Stimulated activated CD8-positive, alpha-beta memory T cell treated with anti-CD3 and anti-CD28 coated beads, Interleukin-7, amount 100 ng/mL, for 4 hours (primary cell): ENCODE measurements at regions not wholly inside any gene's neighbourhood (a gene's known extent, or its start where the extent isn't known, plus 50 kb on each side); places are given as distances from the start of the nearest gene placed in this dataset.

Experiments used
- DNase-seq, 2 donors: peaks; one replicate each; pipeline ENCODE4 v3.0.0-alpha.2; 2020; ENCODE audit warnings: low read depth in 2 of 2

DNA sequence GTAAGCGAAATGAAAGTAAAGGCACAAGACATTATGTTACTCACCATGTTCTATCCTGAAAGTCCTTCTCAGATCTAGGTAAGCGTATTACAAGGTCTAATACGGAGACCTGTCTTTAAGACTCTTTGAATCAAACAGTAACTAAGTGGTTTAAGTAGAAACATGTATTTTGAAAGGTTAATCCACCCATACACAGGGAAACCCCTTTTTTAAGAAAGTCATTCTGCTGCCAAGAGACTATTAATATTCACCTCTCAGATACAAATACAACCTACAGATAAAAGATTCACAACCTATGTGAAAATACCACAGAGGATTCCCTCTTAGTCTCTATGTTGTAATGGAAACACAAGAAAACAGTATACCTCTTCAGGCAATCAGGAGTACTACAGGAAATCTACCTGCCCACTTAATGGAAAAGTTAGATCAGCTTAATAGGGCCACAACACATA, 63.2 kb upstream of the TNIP3 start:
- no peak for DNase-seq

DNA sequence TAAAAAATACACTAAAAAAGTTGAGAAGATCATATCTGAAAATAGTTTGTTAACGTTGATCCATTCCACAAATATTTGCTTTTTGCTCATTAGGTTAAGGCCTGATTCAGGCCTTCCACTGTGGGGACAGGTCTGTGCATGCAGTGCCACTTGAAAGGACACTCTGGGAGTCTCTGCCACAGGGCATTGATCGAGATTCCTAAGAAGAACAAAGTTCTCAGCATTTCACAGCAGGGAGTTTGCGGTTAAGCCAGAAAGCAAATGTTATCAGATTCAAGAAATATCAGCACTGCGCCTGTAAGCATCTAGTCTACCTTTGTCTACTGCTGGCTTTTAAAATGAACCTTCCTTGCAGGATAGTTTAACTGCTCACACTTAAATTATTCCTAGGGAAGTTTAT, 62.2 kb upstream of the TNIP3 start:
- DNase-seq, result no peak

DNA sequence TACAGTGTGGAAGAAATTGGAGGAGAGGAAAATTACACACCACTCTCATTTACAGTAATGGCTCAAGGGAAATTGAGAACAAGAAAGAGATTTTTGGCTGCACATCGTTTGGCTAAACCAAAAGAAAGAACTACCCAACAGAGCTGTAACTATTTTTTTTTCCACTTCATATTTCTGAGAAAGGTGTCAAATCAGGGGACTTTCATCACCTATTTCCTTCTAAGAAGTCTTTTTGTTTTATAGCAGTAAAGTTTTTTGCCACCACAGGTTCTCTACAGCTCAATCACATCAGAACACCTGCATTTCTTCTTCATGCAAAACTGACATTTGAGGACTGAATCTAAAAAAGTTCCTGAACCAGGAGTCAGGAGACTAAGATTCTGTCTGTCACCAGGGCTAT, 57.5 kb upstream of the TNIP3 start:
- DNase-seq, result no peak

DNA sequence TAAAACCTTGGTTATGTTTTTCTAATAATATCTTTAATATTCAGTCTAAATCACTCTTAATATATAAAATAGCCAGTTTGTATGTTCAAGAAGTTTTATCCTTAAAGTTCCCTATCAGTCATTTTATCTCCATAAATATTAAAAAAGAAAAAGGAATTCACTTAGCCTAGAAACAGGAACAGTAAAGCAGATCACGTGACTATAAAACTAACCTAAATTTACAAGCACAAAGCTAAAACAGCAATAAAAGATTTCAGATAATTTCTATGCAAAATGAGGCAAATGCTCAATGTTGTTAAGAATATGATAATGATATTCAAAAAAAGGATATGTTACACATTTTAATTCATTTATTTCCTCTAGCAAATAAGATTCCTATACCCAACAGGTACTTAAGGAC, 57.1 kb upstream of the TNIP3 start:
- DNase-seq, result no peak

DNA sequence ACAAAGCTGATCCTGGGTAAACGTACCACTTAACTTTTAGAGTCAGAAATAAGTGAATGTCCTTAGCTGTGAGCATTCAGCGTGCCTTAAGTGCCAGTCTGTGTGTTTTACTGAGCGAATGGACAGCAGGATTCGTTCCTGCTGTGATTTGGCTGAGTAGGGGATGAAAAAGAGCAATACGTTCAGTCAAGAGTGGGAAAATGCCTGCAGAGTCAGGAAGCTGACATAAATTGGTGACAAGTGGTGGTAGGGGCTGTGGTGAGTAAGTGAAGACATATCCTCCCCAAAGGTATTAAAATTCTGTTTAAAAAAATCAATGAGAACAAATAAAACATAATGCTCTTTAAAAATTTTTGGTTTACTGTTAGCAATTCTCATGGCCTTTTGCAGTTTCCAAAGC, 56.6 kb upstream of the TNIP3 start:
- no peak for DNase-seq

DNA sequence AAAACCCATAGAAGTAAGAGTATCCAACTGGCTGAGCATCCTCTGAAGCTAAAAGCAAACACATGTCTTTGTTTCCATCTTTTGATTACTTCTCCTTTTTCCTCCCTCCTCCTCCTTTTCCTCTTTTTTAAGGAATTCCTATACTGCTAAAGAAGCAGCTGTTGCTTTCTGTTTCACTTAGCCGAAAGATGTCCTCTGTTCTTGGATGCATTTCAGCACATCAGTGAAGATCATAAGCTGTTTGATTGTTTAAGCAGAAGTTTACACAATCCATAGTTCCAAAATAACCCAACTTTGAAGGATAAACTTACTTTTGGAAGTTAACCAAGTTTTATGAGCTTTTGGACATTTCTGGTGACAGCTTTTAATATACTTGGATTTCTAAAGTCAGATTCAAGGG, 55.1 kb upstream of the TNIP3 start:
- no peak for DNase-seq

DNA sequence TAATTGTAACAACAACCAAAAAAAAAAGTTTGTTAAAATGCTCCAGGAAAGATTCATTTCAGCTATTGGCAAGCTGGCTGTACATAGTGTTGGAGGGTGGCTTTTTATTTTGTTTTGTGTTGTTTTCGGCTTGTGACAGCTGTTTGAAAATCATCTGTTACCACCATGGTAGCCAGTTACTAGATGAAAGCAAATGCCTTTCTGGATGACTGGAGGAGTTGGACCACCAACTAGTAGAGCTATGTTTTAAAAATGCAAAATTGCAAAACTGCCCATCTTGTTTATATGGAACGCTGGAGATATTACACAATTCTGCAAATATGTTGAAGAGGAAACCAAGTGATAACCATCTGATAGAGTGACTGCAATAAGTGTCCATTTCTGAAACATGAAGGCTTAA, 53.2 kb upstream of the TNIP3 start:
- DNase-seq, result no peak

DNA sequence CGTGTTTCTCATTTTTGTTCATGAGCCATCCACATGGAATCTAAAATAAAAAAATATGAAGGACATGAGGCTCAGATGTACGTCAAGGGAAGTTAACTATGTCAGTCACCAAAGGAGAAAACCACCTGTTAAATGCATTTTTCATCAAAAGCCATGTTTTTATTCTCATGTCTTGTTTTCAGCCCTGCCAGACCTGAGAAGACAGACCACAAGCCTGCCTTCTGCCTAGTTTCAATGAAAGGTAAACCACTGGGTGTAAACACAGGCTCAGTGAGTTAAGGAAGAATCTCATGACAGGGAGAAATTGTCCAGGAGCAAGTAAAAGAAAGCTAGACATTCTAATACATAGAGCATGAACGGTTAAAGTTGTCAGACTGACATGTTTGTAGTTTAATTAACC, 52.3 kb upstream of the TNIP3 start:
- DNase-seq, result no peak

DNA sequence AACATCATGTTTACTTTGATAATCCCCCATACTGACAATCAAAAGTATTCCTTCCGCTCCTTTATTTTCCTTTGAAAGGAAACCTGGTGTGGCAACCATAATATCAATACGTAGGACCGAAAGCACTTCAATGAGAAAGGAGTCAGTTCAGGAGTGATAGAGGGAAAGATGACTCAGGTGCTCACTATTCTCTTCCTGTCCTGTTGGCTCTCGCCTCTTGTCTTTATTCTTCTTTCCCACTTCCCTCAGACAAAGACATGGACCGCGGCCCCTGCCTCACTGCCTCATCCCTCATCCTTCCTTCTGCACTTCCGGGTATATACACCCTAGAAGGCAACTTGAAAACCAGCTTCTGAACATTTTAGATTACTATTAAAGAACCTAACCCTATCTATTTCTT, 49.8 kb upstream of the TNIP3 start:
- DNase-seq, result no peak
